Naive thymus-derived CD4-positive, alpha-beta T cell (primary cell): ENCODE measurements at regions not wholly inside any gene's neighbourhood (a gene's known extent, or its start where the extent isn't known, plus 50 kb on each side); places are given as distances from the start of the nearest gene placed in this dataset.
"Not testable (repeated sequence)": the region's sequence is repeated elsewhere in the genome, so short reads cannot be mapped to it uniquely, and the experiment has no call there.

ENCODE experiments used
- ATAC-seq: fragments of 150-1000 bp; cut with Tn5 transposase; 2 replicates; pipeline ENCODE4 v1.10.0; 2021; ENCODE audit warnings: mild to moderate bottlenecking, moderate library complexity
- CTCF ChIA-PET: fragments of 350-600 bp; sonication (Branson Sonifier 250); formaldehyde crosslinking; loops from one replicate; lab custom pipeline; 2021; ENCODE audit warnings: antibody characterized with exemption; lab: Charles Lee
- POLR2A ChIA-PET: fragments of 350-600 bp; sonication (Branson Sonifier 250); formaldehyde crosslinking; loops from one replicate; lab custom pipeline; 2021; ENCODE audit warnings: antibody characterized with exemption, inconsistent platforms; lab: Charles Lee
- DNase-seq, 9 donors: peaks; one replicate each; pipeline versions ENCODE4 v3.0.0 to v3.0.0-alpha.2; 2020 to 2022; ENCODE audit warnings: mixed read lengths in 1 of 9
- H3K27ac ChIP-seq: one replicate; pipeline ENCODE4 v1.7.0; 2013; ENCODE audit warnings: mild to moderate bottlenecking, low read depth, low read length, moderate library complexity
- H3K27me3 ChIP-seq, 2 donors: one replicate each; pipeline ENCODE4 v1.7.0; 2013; ENCODE audit warnings: low read length in 2 of 2, mild to moderate bottlenecking in 2 of 2, moderate library complexity in 2 of 2; ENCODE audit not compliant: control insufficient read depth in 2 of 2, insufficient read depth in 2 of 2
- H3K36me3 ChIP-seq, 3 experiments: 1 replicate in 2 of 3; 2 replicates in 1 of 3; pipeline ENCODE4 v1.7.0; 2013; ENCODE audit warnings: low read length in 3 of 3, mild to moderate bottlenecking in 3 of 3, moderate library complexity in 1 of 3; ENCODE audit not compliant: insufficient read depth in 3 of 3, control insufficient read depth in 2 of 3
- H3K4me1 ChIP-seq, 2 donors: one replicate each; pipeline ENCODE4 v1.7.0; 2013; ENCODE audit warnings: low read length in 2 of 2, mild to moderate bottlenecking in 2 of 2, moderate library complexity in 1 of 2; ENCODE audit not compliant: control insufficient read depth in 2 of 2, insufficient read depth in 2 of 2
- H3K4me3 ChIP-seq: 2 replicates; pipeline ENCODE4 v1.7.0; 2013; ENCODE audit warnings: mild to moderate bottlenecking, low read length
- H3K9me3 ChIP-seq, 3 experiments: 1 replicate in 2 of 3; 2 replicates in 1 of 3; pipeline ENCODE4 v1.7.0; 2013; ENCODE audit warnings: low read length in 3 of 3; ENCODE audit not compliant: control insufficient read depth in 2 of 3
- H3K27ac Mint-ChIP-seq, 9 donors: one replicate each; pipeline ENCODE4 v1.8.0; 2020 to 2022; ENCODE audit warnings: mixed read lengths in 9 of 9, mild to moderate bottlenecking in 8 of 9, moderate library complexity in 5 of 9, inconsistent platforms in 2 of 9
- H3K27me3 Mint-ChIP-seq, 5 donors: one replicate each; pipeline ENCODE4 v1.8.0; 2021 to 2022; ENCODE audit warnings: mixed read lengths in 5 of 5, mild to moderate bottlenecking in 1 of 5
- H3K36me3 Mint-ChIP-seq, 5 donors: one replicate each; pipeline ENCODE4 v1.8.0; 2020 to 2022; ENCODE audit warnings: mixed read lengths in 5 of 5, mild to moderate bottlenecking in 3 of 5, inconsistent platforms in 1 of 5
- H3K4me1 Mint-ChIP-seq, 7 donors: one replicate each; pipeline ENCODE4 v1.8.0; 2020 to 2022; ENCODE audit warnings: mixed read lengths in 7 of 7, mild to moderate bottlenecking in 3 of 7, inconsistent platforms in 1 of 7
- H3K4me3 Mint-ChIP-seq, 10 donors: one replicate each; pipeline ENCODE4 v1.8.0; 2020 to 2022; ENCODE audit warnings: mild to moderate bottlenecking in 10 of 10, mixed read lengths in 10 of 10, moderate library complexity in 6 of 10, inconsistent platforms in 2 of 10
- H3K9me3 Mint-ChIP-seq, 11 donors: one replicate each; pipeline ENCODE4 v1.8.0; 2020 to 2022; ENCODE audit warnings: mixed read lengths in 11 of 11, mild to moderate bottlenecking in 4 of 11, inconsistent platforms in 1 of 11, moderate library complexity in 1 of 11
- intact Hi-C, 2 donors: fragments of 100-400 bp; cut with micrococcal nuclease; formaldehyde crosslinking; loops; one replicate each; pipeline ENCODE4 v1.15.1; 2023

- Histone ChIP-seq H3K27ac (no peak overlapping the region), H3K9me3 (no peaks in the 10 kb centered on the region), H3K27me3 (no peaks in the 10 kb centered on the region), H3K36me3 (no peaks in the 10 kb centered on the region), H3K4me1 (no peaks in the 10 kb centered on the region), H3K4me3 (no peak overlapping the region)
- H3K4me1 Mint-ChIP-seq, result no peaks in the 10 kb centered on the region
- H3K27ac Mint-ChIP-seq, result no peak overlapping the region
- intact Hi-C loops, result no loop called here
- CTCF ChIA-PET, result interaction anchor here (1.1 kb wide), 1 partner anchor 86 kb away, joined by 5 read pairs; no protein-coding TSS in a partner anchor
- H3K9me3 Mint-ChIP-seq, result peaks cover 0 to 7% (median 0%) of the 10 kb centered on the region in 11 donors
- POLR2A ChIA-PET, result interaction anchor here (1.9 kb wide), 1 partner anchor 23 kb away, joined by 5 read pairs; no protein-coding TSS in a partner anchor
- H3K27me3 Mint-ChIP-seq, result no peaks in the 10 kb centered on the region
- no peak for DNase-seq
- ATAC-seq, result no peak
- no peaks in the 10 kb centered on the region for H3K36me3 Mint-ChIP-seq
- no peak overlapping the region for H3K4me3 Mint-ChIP-seq
Observed at GRCh38 chr16:85530370-85530739, 82.8 kb upstream of the GSE1 start.

- H3K4me3 Mint-ChIP-seq, result no peak overlapping the region
- CTCF ChIA-PET, result no interaction called here
- H3K4me1 ChIP-seq, result no peaks in the 10 kb centered on the region
- no peaks in the 10 kb centered on the region for H3K36me3 ChIP-seq
- no peaks in the 10 kb centered on the region for H3K27me3 ChIP-seq
- no peak overlapping the region for H3K27ac ChIP-seq
- no peak overlapping the region for H3K27ac Mint-ChIP-seq
- DNase-seq (no peak), ATAC-seq (no peak)
- intact Hi-C loops, result no loop called here
- peaks cover 0 to 6% (median 0%) of the 10 kb centered on the region in 7 donors for H3K4me1 Mint-ChIP-seq
- H3K9me3 ChIP-seq, result no peaks in the 10 kb centered on the region
- H3K9me3 Mint-ChIP-seq, result peaks cover 0 to 7% (median 0%) of the 10 kb centered on the region in 11 donors
- no peak overlapping the region for H3K4me3 ChIP-seq
- no peaks in the 10 kb centered on the region for H3K36me3 Mint-ChIP-seq
- no peaks in the 10 kb centered on the region for H3K27me3 Mint-ChIP-seq
- POLR2A ChIA-PET, result no interaction called here
Observed at GRCh38 chr16:85531516-85531915, 81.6 kb upstream of the GSE1 start.

- peaks cover 0 to 6% (median 0%) of the 10 kb centered on the region in 7 donors for H3K4me1 Mint-ChIP-seq
- no peak overlapping the region for H3K4me3 Mint-ChIP-seq
- POLR2A ChIA-PET, result no interaction called here
- Histone ChIP-seq H3K27me3 (no peaks in the 10 kb centered on the region), H3K36me3 (no peaks in the 10 kb centered on the region), H3K27ac (no peak overlapping the region), H3K4me1 (no peaks in the 10 kb centered on the region), H3K4me3 (no peak overlapping the region), H3K9me3 (no peaks in the 10 kb centered on the region)
- H3K27ac Mint-ChIP-seq, result no peak overlapping the region
- intact Hi-C loops, result no loop called here
- H3K36me3 Mint-ChIP-seq, result no peaks in the 10 kb centered on the region
- DNase-seq, result no peak
- CTCF ChIA-PET, result no interaction called here
- ATAC-seq, result no peak
- no peaks in the 10 kb centered on the region for H3K27me3 Mint-ChIP-seq
- H3K9me3 Mint-ChIP-seq, result peaks cover 0 to 7% (median 0%) of the 10 kb centered on the region in 11 donors
Observed at GRCh38 chr16:85532147-85532546, 81.0 kb upstream of the GSE1 start.

- H3K36me3 ChIP-seq, CTCF ChIA-PET, H3K4me1 ChIP-seq, H3K4me1 Mint-ChIP-seq, H3K36me3 Mint-ChIP-seq, H3K9me3 Mint-ChIP-seq, H3K9me3 ChIP-seq, POLR2A ChIA-PET, H3K27me3 ChIP-seq, H3K4me3 ChIP-seq, intact Hi-C loops, ATAC-seq, H3K27ac ChIP-seq, H3K4me3 Mint-ChIP-seq, H3K27me3 Mint-ChIP-seq, DNase-seq, H3K27ac Mint-ChIP-seq: not testable (repeated sequence)
Observed at GRCh38 chr16:85533593-85533992, 79.5 kb upstream of the GSE1 start.

- intact Hi-C loops, result no loop called here
- DNase-seq (no peak), ATAC-seq (no peak)
- Histone ChIP-seq H3K27ac (no peak overlapping the region), H3K9me3 (peaks cover 0 to 3% (median 0%) of the 10 kb centered on the region in 3 experiments), H3K4me3 (no peak overlapping the region), H3K4me1 (no peaks in the 10 kb centered on the region), H3K27me3 (no peaks in the 10 kb centered on the region), H3K36me3 (no peaks in the 10 kb centered on the region)
- Mint-ChIP-seq H3K27me3 (no peaks in the 10 kb centered on the region), H3K9me3 (peaks cover 0 to 7% (median 0%) of the 10 kb centered on the region in 11 donors), H3K4me3 (no peak overlapping the region), H3K4me1 (peaks cover 0 to 7% (median 0%) of the 10 kb centered on the region in 7 donors), H3K27ac (no peak overlapping the region), H3K36me3 (no peaks in the 10 kb centered on the region)
- ChIA-PET CTCF (no interaction called here), POLR2A (no interaction called here)
Observed at GRCh38 chr16:85534536-85535351, 78.4 kb upstream of the GSE1 start.

GRCh38 chr16:85535352-85536072, 77.6 kb upstream of the GSE1 start:
- POLR2A ChIA-PET, result no interaction called here
- H3K4me3 Mint-ChIP-seq, result no peak overlapping the region
- intact Hi-C loops, result no loop called here
- peaks cover 0 to 7% (median 0%) of the 10 kb centered on the region in 7 donors for H3K4me1 Mint-ChIP-seq
- no peaks in the 10 kb centered on the region for H3K4me1 ChIP-seq
- no peak overlapping the region for H3K27ac Mint-ChIP-seq
- CTCF ChIA-PET, result no interaction called here
- no peaks in the 10 kb centered on the region for H3K27me3 ChIP-seq
- ATAC-seq, result peak; percentile 19
- peaks cover 0 to 11% (median 4%) of the 10 kb centered on the region in 11 donors for H3K9me3 Mint-ChIP-seq
- no peak overlapping the region for H3K27ac ChIP-seq
- H3K36me3 Mint-ChIP-seq, result no peaks in the 10 kb centered on the region
- peaks cover 0 to 9% (median 0%) of the 10 kb centered on the region in 3 experiments for H3K9me3 ChIP-seq
- DNase-seq, result no peak
- H3K4me3 ChIP-seq, result no peak overlapping the region
- no peaks in the 10 kb centered on the region for H3K36me3 ChIP-seq
- no peaks in the 10 kb centered on the region for H3K27me3 Mint-ChIP-seq
